Fibroblast of mammary gland (primary cell): ENCODE measurements at regions not wholly inside any gene's neighbourhood (a gene's known extent, or its start where the extent isn't known, plus 50 kb on each side); places are given as distances from the start of the nearest gene placed in this dataset.

Experiments
- DNase-seq: peaks from one replicate; pipeline ENCODE4 v3.0.0-alpha.2; 2010; ENCODE audit warnings: low read depth
- H3K4me3 ChIP-seq: 2 replicates; pipeline ENCODE4 v1.5.1; 2011; ENCODE audit warnings: low read depth, mild to moderate bottlenecking, low read length, moderate library complexity; ENCODE audit not compliant: control insufficient read depth
- CTCF ChIP-seq: conservative IDR thresholded peaks from 2 replicates; pipeline ENCODE4 v1.5.1; 2011; ENCODE audit warnings: low read depth, low read length, inconsistent platforms; ENCODE audit not compliant: control insufficient read depth, insufficient read depth

- TF ChIP-seq CTCF: no peak
- DNase-seq: peak; percentile 17
- no peak overlapping the region for H3K4me3 ChIP-seq
Measured at GRCh38 chr3:102329066-102329465, 105.7 kb upstream of the ZPLD1 start.

- no peak overlapping the region for H3K4me3 ChIP-seq
- no peak for TF ChIP-seq CTCF
- no peak for DNase-seq
Measured at GRCh38 chr3:102329561-102329960, 105.3 kb upstream of the ZPLD1 start.

GRCh38 chr3:102332205-102332604 lies 102.6 kb upstream of the ZPLD1 start:
- no peak overlapping the region for H3K4me3 ChIP-seq
- no peak for TF ChIP-seq CTCF
- no peak for DNase-seq

GRCh38 chr3:102332934-102333333 lies 101.9 kb upstream of the ZPLD1 start:
- DNase-seq: no peak
- TF ChIP-seq CTCF: no peak
- H3K4me3 ChIP-seq: no peak overlapping the region

GRCh38 chr3:102336130-102336529 lies 98.7 kb upstream of the ZPLD1 start:
- peak; percentile 5 for DNase-seq
- TF ChIP-seq CTCF: no peak
- no peak overlapping the region for H3K4me3 ChIP-seq

GRCh38 chr3:102339671-102340070 lies 95.1 kb upstream of the ZPLD1 start:
- no peak overlapping the region for H3K4me3 ChIP-seq
- DNase-seq: no peak
- TF ChIP-seq CTCF: no peak

- no peak for DNase-seq
- no peak for TF ChIP-seq CTCF
- no peak overlapping the region for H3K4me3 ChIP-seq
Measured at GRCh38 chr3:102346897-102347296, 87.9 kb upstream of the ZPLD1 start.
